ENCODE measurements at regions not wholly inside any gene's neighbourhood (a gene's known extent, or its start where the extent isn't known, plus 50 kb on each side); places are given as distances from the start of the nearest gene placed in this dataset.

DNA sequence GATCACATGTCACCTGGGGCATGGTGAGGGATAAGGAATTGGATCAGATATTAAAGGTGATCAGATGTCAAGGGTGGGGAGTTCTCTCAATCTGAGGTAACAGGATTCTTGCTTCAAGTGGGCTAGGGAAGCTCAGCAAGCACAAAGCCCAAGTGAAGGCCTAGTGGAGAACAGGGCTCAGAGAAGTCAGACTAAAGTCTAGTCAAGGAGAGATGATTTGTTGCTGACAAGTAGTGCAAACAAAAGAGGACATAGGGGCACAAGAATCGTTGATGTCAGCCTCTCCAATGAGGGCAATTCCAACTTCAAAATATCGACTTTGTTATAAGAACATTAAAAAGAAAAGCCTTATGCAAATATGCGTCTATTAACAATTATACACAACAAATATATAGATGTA lies 852.8 kb upstream of the CELF2 start:
- TF ChIP-seq FOXM1 (IDR thresholded peaks at IDR 0.05; ENCODE audit: borderline replicate concordance, low read depth) (no peak), CEBPB (IDR thresholded peaks at IDR 0.05) (no peak), TEAD4 (IDR thresholded peaks at IDR 0.05) (no peak), YY1 (IDR thresholded peaks at IDR 0.05; ENCODE audit: low read depth) (no peak), NFIC (IDR thresholded peaks at IDR 0.05) (no peak), TAF1 (IDR thresholded peaks at IDR 0.05; ENCODE audit: low read depth) (no peak), CREB1 (IDR thresholded peaks at IDR 0.05; ENCODE audit: low read depth) (no peak), RAD21 (IDR thresholded peaks at IDR 0.05; ENCODE audit: low read depth) (no peak)
- TF ChIP-seq, protein P1, sequence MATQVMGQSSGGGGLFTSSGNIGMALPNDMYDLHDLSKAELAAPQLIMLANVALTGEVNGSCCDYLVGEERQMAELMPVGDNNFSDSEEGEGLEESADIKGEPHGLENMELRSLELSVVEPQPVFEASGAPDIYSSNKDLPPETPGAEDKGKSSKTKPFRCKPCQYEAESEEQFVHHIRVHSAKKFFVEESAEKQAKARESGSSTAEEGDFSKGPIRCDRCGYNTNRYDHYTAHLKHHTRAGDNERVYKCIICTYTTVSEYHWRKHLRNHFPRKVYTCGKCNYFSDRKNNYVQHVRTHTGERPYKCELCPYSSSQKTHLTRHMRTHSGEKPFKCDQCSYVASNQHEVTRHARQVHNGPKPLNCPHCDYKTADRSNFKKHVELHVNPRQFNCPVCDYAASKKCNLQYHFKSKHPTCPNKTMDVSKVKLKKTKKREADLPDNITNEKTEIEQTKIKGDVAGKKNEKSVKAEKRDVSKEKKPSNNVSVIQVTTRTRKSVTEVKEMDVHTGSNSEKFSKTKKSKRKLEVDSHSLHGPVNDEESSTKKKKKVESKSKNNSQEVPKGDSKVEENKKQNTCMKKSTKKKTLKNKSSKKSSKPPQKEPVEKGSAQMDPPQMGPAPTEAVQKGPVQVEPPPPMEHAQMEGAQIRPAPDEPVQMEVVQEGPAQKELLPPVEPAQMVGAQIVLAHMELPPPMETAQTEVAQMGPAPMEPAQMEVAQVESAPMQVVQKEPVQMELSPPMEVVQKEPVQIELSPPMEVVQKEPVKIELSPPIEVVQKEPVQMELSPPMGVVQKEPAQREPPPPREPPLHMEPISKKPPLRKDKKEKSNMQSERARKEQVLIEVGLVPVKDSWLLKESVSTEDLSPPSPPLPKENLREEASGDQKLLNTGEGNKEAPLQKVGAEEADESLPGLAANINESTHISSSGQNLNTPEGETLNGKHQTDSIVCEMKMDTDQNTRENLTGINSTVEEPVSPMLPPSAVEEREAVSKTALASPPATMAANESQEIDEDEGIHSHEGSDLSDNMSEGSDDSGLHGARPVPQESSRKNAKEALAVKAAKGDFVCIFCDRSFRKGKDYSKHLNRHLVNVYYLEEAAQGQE (IDR thresholded peaks at IDR 0.05; ENCODE audit: low read depth) = no peak

DNA sequence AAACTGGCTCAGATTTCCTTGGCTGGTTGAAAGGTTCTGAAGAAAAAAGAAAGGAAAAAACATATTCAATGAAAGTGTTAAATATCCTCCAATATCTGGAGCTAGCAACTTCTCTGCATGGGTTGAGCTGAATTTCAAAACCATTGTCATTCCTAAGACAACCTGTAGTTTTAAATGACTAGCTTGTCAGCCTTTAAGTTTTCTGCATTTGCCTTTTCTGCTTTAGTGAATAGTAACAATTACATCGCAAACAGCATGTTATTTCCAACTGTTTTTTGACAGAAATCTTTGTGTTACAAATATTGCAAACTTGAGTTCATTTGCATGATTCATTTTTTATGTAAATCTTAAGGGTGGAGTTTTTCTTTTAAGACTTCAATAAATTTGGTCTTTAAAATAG lies 852.3 kb upstream of the CELF2 start:
- TF ChIP-seq EGR1 (IDR thresholded peaks at IDR 0.05) (no peak), CEBPB (IDR thresholded peaks at IDR 0.05) (no peak), NFIC (IDR thresholded peaks at IDR 0.05) (no peak), CREB1 (IDR thresholded peaks at IDR 0.05; ENCODE audit: low read depth) (no peak), ZBTB7A (IDR thresholded peaks at IDR 0.05; ENCODE audit: low read depth) (no peak), TEAD4 (IDR thresholded peaks at IDR 0.05) (no peak), EP300 (IDR thresholded peaks at IDR 0.05; ENCODE audit: borderline replicate concordance) (no peak), TAF1 (IDR thresholded peaks at IDR 0.05; ENCODE audit: low read depth) (no peak), YY1 (IDR thresholded peaks at IDR 0.05; ENCODE audit: low read depth) (no peak)
- TF ChIP-seq, protein P2, sequence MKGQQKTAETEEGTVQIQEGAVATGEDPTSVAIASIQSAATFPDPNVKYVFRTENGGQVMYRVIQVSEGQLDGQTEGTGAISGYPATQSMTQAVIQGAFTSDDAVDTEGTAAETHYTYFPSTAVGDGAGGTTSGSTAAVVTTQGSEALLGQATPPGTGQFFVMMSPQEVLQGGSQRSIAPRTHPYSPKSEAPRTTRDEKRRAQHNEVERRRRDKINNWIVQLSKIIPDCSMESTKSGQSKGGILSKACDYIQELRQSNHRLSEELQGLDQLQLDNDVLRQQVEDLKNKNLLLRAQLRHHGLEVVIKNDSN (IDR thresholded peaks at IDR 0.05) = no peak
- TF ChIP-seq, protein P1 (IDR thresholded peaks at IDR 0.05; ENCODE audit: low read depth) = no peak
- TF ChIP-seq, protein P3, sequence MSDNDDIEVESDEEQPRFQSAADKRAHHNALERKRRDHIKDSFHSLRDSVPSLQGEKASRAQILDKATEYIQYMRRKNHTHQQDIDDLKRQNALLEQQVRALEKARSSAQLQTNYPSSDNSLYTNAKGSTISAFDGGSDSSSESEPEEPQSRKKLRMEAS (IDR thresholded peaks at IDR 0.05) = no peak

DNA sequence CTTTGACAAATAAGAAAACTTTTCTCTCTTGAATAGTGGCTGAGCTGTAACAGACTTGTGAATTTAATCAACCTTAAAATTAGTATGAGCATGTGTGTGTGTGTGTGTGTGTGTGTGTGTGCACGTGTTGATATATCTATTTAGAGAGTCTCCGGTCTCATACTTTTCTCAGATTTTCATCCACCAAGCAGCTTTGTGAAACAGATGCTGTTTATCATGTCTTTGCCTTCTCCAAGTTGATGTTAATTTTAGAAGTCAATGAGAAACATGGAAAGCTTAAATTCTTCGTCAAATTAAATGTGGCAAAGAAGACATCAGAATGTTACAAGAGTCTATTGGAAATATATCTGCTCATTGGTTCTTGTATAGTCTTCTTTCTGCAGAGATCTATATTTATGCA lies 839.2 kb upstream of the CELF2 start:
- TF ChIP-seq FOXM1 (IDR thresholded peaks at IDR 0.05; ENCODE audit: borderline replicate concordance, low read depth) (no peak), EGR1 (IDR thresholded peaks at IDR 0.05) (no peak), CREB1 (IDR thresholded peaks at IDR 0.05; ENCODE audit: low read depth) (no peak), TAF1 (IDR thresholded peaks at IDR 0.05; ENCODE audit: low read depth) (no peak), NFIC (IDR thresholded peaks at IDR 0.05) (no peak), TCF12 (IDR thresholded peaks at IDR 0.05; ENCODE audit: low read depth) (no peak), RAD21 (IDR thresholded peaks at IDR 0.05; ENCODE audit: low read depth) (no peak), EP300 (IDR thresholded peaks at IDR 0.05; ENCODE audit: borderline replicate concordance) (no peak), ZBTB7A (IDR thresholded peaks at IDR 0.05; ENCODE audit: low read depth) (no peak), TEAD4 (IDR thresholded peaks at IDR 0.05) (no peak), CEBPB (IDR thresholded peaks at IDR 0.05) (no peak), YY1 (IDR thresholded peaks at IDR 0.05; ENCODE audit: low read depth) (no peak)
- TF ChIP-seq, protein P3 (IDR thresholded peaks at IDR 0.05) = no peak
- TF ChIP-seq, protein P2 (IDR thresholded peaks at IDR 0.05) = no peak
- TF ChIP-seq, protein P1 (IDR thresholded peaks at IDR 0.05; ENCODE audit: low read depth) = no peak

DNA sequence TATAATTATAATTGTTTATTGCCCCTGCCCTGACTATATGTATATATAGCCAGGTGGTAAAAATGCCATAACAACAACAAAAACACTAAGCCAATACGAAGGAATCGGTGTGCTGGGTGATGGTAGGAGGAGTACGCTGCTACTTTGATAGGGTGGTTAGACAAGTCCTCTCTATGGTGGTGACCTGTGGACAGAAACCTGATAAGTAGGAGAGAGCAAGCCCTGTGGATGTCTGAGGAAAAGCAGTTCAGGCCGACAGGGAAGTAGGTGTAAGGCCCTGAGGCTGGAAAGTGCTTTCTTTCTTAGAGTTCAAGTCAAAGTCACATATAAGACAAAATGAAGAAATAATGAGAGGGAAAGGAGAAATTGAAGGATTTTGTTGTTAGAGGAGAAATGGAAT lies 823.8 kb upstream of the CELF2 start:
- TF ChIP-seq TCF12 (IDR thresholded peaks at IDR 0.05; ENCODE audit: low read depth) (no peak), NFIC (IDR thresholded peaks at IDR 0.05) (no peak), EGR1 (IDR thresholded peaks at IDR 0.05) (no peak)

DNA sequence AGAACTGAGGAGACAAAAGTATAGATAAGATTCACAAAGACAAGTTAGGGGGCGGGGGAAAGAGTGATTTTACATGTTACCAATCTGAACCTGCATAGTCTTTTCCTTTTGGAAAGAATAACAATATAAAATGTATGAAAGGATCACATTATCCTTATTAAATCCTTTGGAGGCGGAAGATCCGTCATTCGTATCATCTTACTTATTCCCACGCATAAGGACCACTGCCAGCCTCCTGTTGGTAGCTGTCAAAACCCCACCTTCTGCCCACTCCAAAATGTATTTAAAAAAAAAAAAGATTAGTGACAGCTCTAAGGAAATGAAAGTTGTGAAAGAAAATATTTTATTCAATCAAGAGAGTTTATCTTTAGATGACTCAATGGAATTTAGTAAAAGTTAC lies 821.0 kb upstream of the CELF2 start:
- TF ChIP-seq, protein P1 (IDR thresholded peaks at IDR 0.05; ENCODE audit: low read depth) = no peak
- TF ChIP-seq, protein P2 (IDR thresholded peaks at IDR 0.05) = no peak
- no peak for TF ChIP-seq CEBPB (IDR thresholded peaks at IDR 0.05)
